Fibroblast of lung (primary cell): ENCODE measurements at regions not wholly inside any gene's neighbourhood (a gene's known extent, or its start where the extent isn't known, plus 50 kb on each side); places are given as distances from the start of the nearest gene placed in this dataset.
"Not testable (repeated sequence)": the region's sequence is repeated elsewhere in the genome, so short reads cannot be mapped to it uniquely, and the experiment has no call there.

Source experiments
- DNase-seq, 2 donors: peaks; one replicate each; pipeline versions ENCODE4 v3.0.0 to v3.0.0-alpha.2; 2010; ENCODE audit warnings: low read depth in 2 of 2
- H2AFZ ChIP-seq: 2 replicates; pipeline ENCODE4 v1.5.1; 2012; ENCODE audit warnings: low read length, control low read depth, inconsistent platforms
- H3K27ac ChIP-seq: 2 replicates; pipeline ENCODE4 v1.5.1; 2011; ENCODE audit warnings: low read length, control low read depth; ENCODE audit not compliant: insufficient read depth
- H3K27me3 ChIP-seq: 2 replicates; pipeline ENCODE4 v1.5.1; 2011; ENCODE audit warnings: mild to moderate bottlenecking, low read length; ENCODE audit not compliant: control insufficient read depth, insufficient read depth
- H3K36me3 ChIP-seq: 2 replicates; pipeline ENCODE4 v1.5.1; 2011; ENCODE audit warnings: low read length; ENCODE audit not compliant: control insufficient read depth, insufficient read depth
- H3K4me1 ChIP-seq: 2 replicates; pipeline ENCODE4 v1.5.1; 2011; ENCODE audit warnings: low read length; ENCODE audit not compliant: control insufficient read depth, insufficient read depth; ENCODE audit errors: extremely low read depth
- H3K4me2 ChIP-seq: 2 replicates; pipeline ENCODE4 v1.5.1; 2011; ENCODE audit warnings: low read length, control low read depth; ENCODE audit not compliant: insufficient read depth; ENCODE audit errors: extremely low read depth
- H3K4me3 ChIP-seq, 4 experiments: fragments of 200-600 bp in 1 of 4; sonication (generic) in 1 of 4; replicated peaks in 1 of 4; 2 replicates each; pipeline ENCODE4 v1.5.1; 2011 to 2016; ENCODE audit warnings: low read length in 4 of 4, low read depth in 3 of 4, mild to moderate bottlenecking in 3 of 4, control low read depth in 2 of 4, inconsistent platforms in 1 of 4, mixed read lengths in 1 of 4; ENCODE audit not compliant: insufficient read depth in 1 of 4; ENCODE audit errors: control extremely low read depth in 1 of 4
- H3K79me2 ChIP-seq: 2 replicates; pipeline ENCODE4 v1.5.1; 2012; ENCODE audit warnings: mild to moderate bottlenecking, low read length, inconsistent platforms; ENCODE audit not compliant: control insufficient read depth, insufficient read depth
- H3K9ac ChIP-seq: 2 replicates; pipeline ENCODE4 v1.5.1; 2011; ENCODE audit warnings: mild to moderate bottlenecking, low read length, control low read depth; ENCODE audit not compliant: insufficient read depth
- H3K9me3 ChIP-seq: 2 replicates; pipeline ENCODE4 v1.5.1; 2012; ENCODE audit warnings: low read depth, low read length; ENCODE audit not compliant: control insufficient read depth, insufficient read depth
- H4K20me1 ChIP-seq: 2 replicates; pipeline ENCODE4 v1.5.1; 2011; ENCODE audit warnings: low read length; ENCODE audit not compliant: control insufficient read depth, insufficient read depth; ENCODE audit errors: extremely low read depth
- EZH2 ChIP-seq: IDR thresholded peaks from 2 replicates; pipeline ENCODE4 v1.5.1; 2012; ENCODE audit warnings: low read length, control low read depth, mild to moderate bottlenecking; ENCODE audit errors: missing control alignments
- TF ChIP-seq, protein P1 (sequence below), 2 donors: IDR thresholded peaks in 1 of 2; conservative IDR thresholded peaks in 1 of 2; 1 replicate in 1 of 2; 2 replicates in 1 of 2; pipeline ENCODE4 v1.5.1; 2011 to 2012; ENCODE audit warnings: low read length in 2 of 2, control low read depth in 1 of 2, inconsistent platforms in 1 of 2, low read depth in 1 of 2, mild to moderate bottlenecking in 1 of 2

DNA sequence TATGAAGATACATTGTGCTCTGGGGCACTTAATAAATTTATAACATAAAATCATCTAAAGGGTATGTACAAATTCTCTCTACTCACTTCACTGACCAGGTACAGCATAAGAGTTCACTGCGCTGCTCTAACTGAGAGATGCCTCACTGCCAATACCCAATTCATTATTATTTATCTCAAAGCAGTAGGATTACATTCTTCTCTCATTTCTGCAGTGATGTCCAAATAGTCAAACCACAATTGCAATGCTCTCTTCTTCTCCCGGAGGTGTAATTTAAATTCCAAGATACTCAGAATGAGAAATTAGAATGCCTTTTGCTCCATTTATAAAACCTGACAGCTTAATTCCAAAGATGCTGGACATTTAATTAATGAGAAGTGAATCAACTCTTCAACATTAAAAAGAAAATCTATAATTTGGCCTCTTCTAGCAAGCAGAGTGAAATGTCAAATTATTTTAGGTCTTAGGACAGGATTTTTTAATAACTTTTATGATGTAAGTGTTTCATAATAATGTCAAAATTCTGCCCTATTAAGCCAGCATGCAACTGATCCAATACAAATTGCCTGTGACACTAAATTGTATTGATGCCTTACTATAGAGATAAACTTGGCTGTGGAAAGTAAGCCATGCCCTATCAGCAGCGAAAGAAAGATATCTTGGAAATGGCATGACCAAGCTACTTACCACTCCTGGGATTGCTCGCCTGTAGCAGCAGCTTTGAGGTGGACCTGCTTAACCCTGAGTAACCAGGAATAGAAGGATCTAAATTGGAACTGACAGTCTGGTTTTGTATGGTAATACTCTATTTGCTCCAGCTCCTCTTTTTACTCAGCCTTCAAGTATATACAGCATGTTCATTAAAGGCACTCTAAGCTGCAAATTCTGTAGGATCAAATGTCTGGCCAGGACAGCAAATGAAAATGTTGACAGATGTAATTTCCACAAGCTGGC, 374.2 kb upstream of the TYRP1 start:
- Histone ChIP-seq H3K79me2 (no peaks in the 10 kb centered on the region), H3K9ac (no peak overlapping the region), H3K27ac (no peak overlapping the region), H3K27me3 (no peaks in the 10 kb centered on the region), H3K36me3 (no peaks in the 10 kb centered on the region), H3K4me1 (no peaks in the 10 kb centered on the region), H3K4me3 (no peak overlapping the region), H3K4me2 (no peak overlapping the region), H2AFZ (no peak overlapping the region), H4K20me1 (no peaks in the 10 kb centered on the region), H3K9me3 (no peaks in the 10 kb centered on the region)
- DNase-seq, result no peak
- TF ChIP-seq, protein P1, sequence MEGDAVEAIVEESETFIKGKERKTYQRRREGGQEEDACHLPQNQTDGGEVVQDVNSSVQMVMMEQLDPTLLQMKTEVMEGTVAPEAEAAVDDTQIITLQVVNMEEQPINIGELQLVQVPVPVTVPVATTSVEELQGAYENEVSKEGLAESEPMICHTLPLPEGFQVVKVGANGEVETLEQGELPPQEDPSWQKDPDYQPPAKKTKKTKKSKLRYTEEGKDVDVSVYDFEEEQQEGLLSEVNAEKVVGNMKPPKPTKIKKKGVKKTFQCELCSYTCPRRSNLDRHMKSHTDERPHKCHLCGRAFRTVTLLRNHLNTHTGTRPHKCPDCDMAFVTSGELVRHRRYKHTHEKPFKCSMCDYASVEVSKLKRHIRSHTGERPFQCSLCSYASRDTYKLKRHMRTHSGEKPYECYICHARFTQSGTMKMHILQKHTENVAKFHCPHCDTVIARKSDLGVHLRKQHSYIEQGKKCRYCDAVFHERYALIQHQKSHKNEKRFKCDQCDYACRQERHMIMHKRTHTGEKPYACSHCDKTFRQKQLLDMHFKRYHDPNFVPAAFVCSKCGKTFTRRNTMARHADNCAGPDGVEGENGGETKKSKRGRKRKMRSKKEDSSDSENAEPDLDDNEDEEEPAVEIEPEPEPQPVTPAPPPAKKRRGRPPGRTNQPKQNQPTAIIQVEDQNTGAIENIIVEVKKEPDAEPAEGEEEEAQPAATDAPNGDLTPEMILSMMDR (conservative IDR thresholded peaks at IDR 0.05 in 1 of 2, IDR thresholded peaks at IDR 0.05 in 1 of 2; ENCODE audit: low read depth in 1 of 2, low read length in 2 of 2), result no peak
- no peak for TF ChIP-seq EZH2

DNA sequence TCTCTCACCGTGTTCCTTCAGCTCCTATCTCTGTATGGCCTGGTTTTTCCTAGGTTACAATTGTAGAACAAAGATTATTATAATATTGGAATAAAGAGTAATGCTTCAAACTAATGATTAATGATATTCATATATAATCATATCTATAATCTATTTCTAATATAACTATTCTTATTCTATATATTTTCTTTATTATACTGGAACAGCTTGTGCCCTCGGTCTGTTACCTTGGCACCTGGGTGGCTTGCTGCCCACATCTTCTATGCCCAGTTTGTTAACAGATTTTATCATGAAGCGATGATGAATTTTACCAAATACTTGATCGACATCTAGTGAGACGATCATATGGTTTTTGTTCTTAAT, 363.6 kb upstream of the TYRP1 start:
- TF ChIP-seq, protein P1 (conservative IDR thresholded peaks at IDR 0.05 in 1 of 2, IDR thresholded peaks at IDR 0.05 in 1 of 2; ENCODE audit: low read depth in 1 of 2, low read length in 2 of 2), result no peak
- TF ChIP-seq EZH2, result no peak
- Histone ChIP-seq H3K9me3 (no peaks in the 10 kb centered on the region), H3K9ac (no peak overlapping the region), H3K27me3 (no peaks in the 10 kb centered on the region), H3K4me2 (no peak overlapping the region), H3K27ac (no peak overlapping the region), H2AFZ (no peak overlapping the region), H3K4me3 (no peak overlapping the region), H3K4me1 (no peaks in the 10 kb centered on the region), H3K36me3 (no peaks in the 10 kb centered on the region), H3K79me2 (no peaks in the 10 kb centered on the region), H4K20me1 (no peaks in the 10 kb centered on the region)
- DNase-seq, result no peak

DNA sequence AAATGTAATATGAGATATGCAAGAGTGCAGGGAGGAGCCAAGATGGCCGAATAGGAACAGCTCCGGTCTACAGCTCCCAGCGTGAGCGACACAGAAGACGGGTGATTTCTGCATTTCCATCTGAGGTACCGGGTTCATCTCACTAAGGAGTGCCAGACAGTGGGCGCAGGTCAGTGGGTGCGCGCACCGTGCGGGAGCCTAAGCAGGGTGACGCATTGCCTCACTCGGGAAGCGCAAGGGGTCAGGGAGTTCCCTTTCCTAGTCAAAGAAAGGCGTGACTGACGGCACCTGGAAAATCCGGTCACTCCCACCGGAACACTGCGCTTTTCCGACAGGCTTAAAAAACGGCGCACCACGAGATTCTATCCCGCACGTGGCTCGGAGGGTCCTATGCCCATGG, 359.2 kb upstream of the TYRP1 start:
- not testable (repeated sequence) for DNase-seq, H3K4me1 ChIP-seq, H3K27ac ChIP-seq, H3K36me3 ChIP-seq, H3K9ac ChIP-seq, H3K9me3 ChIP-seq, H4K20me1 ChIP-seq, H3K79me2 ChIP-seq, H3K27me3 ChIP-seq, H3K4me3 ChIP-seq, H2AFZ ChIP-seq, H3K4me2 ChIP-seq
